ENCODE measurements at regions not wholly inside any gene's neighbourhood (a gene's known extent, or its start where the extent isn't known, plus 50 kb on each side); places are given as distances from the start of the nearest gene placed in this dataset.

GRCh38 chr5:125302577-125302976 lies 556.1 kb upstream of the ZNF608 start:
- DNase-seq, result no peak

GRCh38 chr5:125306741-125307140 lies 560.3 kb upstream of the ZNF608 start:
- no peak for DNase-seq

DNA sequence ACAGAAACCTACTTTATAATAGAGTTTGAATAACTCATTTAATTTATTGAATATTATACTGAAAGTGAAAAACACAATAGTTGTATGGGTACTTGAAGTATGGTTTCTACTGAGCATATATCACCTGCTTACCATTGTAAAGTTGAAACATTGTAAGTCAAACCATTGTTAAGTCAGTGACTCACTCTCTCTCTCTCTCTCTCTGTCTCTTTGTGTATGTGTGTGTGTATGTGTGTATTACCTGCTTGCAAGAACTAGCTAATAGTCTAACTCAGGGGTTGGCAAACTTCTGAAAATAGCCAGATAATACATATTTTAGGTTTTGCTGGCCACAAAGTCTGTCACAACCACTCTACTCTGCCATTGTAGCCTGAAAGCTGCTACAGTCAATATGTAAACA lies 564.3 kb upstream of the ZNF608 start:
- DNase-seq, result peak; percentile 49

DNA sequence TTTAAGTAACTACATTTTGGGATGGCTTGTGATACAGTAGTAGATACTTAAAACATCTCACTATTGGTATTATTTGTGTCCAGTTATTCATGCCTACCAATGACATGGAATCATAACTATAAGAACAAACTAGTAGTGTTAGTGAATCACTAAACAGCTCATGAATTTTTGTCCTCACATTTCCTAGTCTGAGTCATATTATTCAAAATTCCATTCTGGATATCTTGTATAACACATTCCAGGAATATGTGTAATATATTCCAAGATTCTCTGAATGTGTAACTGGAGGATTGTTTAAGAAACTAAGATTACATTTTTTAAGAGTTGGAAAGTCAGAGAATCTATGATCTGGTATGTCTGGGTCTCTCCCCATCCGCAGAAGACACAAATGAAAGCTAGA lies 565.3 kb upstream of the ZNF608 start:
- no peak for DNase-seq

DNA sequence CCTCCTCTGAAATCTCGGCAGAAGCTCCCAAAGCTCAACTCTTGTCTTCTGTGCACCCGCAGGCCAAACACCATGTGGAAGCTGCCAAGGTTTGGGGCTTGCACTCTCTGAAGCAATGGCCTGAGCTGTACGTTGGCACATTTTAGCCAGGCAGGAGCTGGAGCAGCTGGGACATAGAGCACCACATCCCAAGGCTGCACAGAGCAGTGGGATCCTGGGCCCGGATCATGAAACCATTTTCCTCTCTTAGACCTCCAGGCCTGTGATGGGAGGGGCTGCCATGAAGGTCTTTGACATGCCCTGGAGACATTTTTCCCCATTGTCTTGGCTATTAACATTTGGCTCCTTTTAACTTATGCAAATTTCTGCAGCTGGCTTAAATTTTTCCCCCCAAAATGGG lies 567.1 kb upstream of the ZNF608 start:
- no peak for DNase-seq

DNA sequence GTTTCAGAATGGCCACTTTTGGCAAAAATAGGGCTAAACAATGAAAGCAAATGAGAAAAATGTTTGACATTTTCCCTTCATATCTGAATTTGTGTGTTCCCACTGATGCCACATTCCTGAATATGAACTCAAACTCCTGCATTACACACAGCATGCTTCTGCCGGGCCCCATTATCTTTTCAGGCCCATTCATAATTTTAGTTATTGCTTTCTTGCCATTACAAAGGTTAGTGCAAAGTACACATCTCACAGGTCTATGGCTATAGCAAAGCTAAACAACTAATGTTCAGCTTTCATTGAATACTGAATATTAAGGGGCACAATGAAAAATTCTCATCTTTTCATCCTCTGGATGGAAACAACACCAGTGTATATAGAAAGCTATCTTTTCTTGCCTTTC lies 568.9 kb upstream of the ZNF608 start:
- no peak for DNase-seq

- DNase-seq, result no peak
Measured at GRCh38 chr5:125316391-125316790, 570.0 kb upstream of the ZNF608 start.

DNA sequence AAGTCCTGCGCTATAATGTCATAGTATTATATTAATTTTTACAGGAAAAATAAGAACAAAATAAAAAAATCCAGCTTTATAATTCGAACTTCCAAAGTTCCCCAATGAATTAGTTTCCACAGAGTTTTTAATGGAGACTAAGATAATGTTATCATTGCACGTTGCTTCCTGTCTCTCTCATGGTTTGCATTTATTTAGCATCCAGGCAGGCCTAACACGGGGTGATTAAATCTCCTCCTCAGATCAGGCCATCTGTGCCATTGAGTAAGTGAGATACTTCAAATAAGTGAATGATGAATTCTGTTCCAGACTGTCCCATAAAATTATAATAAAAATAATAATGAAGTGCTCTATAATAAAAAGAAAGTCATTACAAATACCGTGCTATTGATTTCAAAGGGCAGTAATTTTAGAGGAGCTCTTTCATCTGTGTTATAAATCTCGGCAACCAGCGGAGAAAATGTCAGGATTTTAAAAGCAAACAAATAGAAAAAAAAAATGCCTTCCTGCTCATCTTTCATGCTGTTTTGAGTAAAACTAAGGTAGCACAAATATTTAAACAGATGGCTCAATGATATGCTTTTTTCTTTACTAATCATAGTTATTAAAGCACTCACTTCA lies 570.6 kb upstream of the ZNF608 start:
- DNase-seq, result peak; percentile 78

GRCh38 chr5:125317536-125317995 lies 571.1 kb upstream of the ZNF608 start:
- DNase-seq, result peak; percentile 78

DNA sequence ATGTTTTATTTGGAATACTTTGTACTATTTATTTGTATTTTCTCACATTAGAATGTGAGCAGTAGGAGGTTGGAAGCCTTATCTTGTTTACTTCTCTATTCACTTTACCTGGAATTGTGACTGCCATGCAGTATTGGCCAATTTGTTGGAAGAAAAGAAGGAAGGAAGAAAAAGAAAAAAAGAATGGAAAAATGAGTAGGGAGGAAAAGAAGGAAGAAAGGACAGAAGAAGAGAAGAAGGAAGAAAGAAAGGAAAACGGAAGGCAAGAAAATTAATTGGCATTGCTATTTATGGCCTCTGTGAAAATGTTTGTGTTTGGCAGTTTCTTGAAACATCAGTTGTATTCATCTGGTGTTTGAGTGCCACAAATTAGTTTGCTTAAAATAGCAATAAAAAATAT lies 575.2 kb upstream of the ZNF608 start:
- DNase-seq, result no peak

GRCh38 chr5:125323613-125324012 lies 577.2 kb upstream of the ZNF608 start:
- DNase-seq, result no peak

DNA sequence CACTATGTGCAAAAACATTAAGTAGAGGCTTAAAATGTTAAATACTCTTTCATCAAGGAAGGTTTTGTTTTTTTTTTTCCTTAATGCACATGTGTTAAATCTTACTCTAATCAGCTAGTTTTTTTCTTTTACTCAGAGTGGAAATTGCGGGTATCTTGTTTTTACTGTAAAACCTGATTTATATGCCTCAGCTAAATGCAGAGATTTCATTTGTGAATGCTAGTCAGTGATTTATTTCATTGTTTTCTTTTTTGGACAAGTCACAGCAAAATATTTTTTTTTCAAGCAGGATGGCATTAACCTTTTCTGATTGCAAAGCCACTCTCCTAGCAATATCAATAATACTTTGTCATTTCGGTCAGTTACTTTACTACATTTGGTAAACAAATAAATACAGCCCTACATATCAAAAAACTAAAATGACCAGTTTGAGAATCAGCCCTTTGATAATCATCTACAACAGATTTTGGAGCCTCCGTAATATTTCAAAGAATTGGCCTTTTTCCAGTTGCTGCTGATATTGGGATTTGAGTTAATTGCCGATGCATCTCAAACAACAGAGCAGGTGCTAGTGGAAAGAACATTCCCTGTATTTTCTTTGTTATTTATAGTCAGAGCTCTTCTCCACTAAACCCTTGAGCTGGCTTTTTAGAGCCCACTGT lies 579.2 kb upstream of the ZNF608 start:
- DNase-seq, result no peak

DNA sequence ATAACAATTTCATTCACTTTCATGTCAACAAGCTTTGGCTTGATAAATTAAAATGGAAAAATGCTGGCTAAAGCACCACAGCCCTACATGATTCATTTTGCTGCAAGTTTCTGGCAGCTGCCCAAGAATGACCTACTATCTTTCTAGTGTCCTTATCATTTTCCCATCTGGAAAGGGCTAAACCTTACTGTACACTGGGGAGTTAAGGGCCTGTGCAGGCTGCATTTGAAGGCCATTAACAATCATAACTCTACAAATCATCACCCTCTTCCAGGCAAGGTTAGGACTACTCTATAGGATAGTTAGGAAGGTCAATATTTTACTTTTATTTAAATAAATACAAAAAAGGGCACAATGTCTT lies 579.7 kb upstream of the ZNF608 start:
- peak; percentile 91 for DNase-seq

GRCh38 chr5:125327676-125328075 lies 581.2 kb upstream of the ZNF608 start:
- DNase-seq, result no peak

GRCh38 chr5:125331987-125332598 lies 585.7 kb upstream of the ZNF608 start:
- no peak for DNase-seq

GRCh38 chr5:125333416-125333815 lies 587.0 kb upstream of the ZNF608 start:
- no peak for DNase-seq

- DNase-seq, result no peak
Measured at GRCh38 chr5:125336401-125336800, 590.0 kb upstream of the ZNF608 start.

GRCh38 chr5:125337294-125337693 lies 590.9 kb upstream of the ZNF608 start:
- DNase-seq, result peak; percentile 53

DNA sequence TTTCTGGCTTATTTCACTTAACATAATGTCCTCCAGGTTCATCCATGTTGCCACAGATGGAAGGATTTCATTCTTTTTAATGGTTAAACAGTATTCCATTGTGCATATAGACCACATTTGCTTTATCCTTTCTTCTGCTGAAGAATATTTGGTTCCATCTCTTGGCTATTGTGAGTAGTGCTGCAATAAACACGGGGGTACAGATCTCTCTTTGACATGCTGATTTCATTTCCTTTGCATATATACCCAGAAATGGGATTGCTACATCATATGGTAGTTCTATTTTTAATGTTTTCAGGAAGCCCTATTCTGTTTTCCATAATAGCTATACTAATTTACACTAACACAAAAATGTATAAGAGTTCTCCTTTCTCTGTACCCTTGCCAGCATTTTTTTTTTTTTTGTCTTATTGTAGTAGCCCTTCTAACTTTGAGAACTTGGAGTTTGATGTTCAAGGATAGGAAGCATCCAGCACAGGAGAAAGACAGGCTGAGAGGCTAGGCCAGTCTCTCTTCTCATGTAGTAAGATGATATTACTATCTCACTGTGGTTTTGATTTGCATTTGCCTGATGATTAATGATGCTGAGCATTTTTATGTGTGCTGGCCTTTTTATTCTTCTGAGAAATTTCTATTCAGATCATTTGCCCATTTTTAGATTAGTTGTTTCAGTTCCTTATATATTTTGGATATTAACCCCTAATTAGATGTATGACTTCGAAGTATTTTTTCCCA lies 592.2 kb upstream of the ZNF608 start:
- no peak for DNase-seq

DNA sequence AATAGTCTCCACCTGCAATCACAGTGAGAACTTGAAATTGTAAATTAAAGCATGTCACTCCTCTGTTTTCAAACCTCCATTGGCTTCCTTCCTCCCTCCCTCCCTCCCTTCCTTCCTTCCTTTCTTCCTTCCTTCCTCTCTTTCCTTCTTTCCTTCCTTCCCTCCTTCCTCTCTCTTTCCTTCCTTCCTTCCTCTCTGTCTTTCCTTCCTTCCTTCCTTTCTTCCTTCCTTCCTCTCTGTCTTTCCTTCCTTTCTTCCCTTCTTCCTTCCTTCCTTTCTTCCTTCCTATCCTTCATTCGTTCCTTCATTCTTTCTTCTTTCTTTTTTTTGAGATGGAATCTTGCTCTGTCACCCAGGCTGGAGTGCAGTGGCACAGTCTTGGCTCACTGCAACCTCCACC lies 595.0 kb upstream of the ZNF608 start:
- DNase-seq, result no peak

DNA sequence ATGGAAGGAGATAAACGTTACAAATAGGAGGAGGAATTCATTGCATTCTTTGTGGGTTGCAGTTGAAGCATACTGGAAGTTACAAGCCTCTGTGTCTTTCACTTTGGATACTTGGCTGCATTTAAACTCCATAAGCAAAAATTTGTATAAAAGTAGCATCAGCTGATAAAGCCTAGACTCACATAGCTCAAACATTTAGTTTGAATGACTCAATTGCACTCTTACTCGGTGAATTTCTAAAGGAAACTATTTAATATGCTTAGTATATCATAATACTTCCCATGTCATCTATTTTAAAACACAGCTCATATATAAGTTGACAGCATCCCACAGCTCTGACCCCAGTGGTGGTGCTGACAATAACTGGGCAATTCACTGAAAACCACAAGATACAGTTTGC lies 596.6 kb upstream of the ZNF608 start:
- no peak for DNase-seq

- DNase-seq, result no peak
Measured at GRCh38 chr5:125346316-125346715, 599.9 kb upstream of the ZNF608 start.

GRCh38 chr5:125348221-125348692 lies 601.8 kb upstream of the ZNF608 start:
- DNase-seq, result no peak

Data from DMS53 (cell line).